ENCODE measurements at regions not wholly inside any gene's neighbourhood (a gene's known extent, or its start where the extent isn't known, plus 50 kb on each side); places are given as distances from the start of the nearest gene placed in this dataset.

- TF ChIP-seq POLR2AphosphoS5 (IDR thresholded peaks at IDR 0.05; ENCODE audit: low read depth, low read length) (no peak), SIN3A (IDR thresholded peaks at IDR 0.05; ENCODE audit: borderline replicate concordance, insufficient read depth, low read length) (no peak), FOXP2 (optimal IDR thresholded peaks at IDR 0.05; ENCODE audit: borderline replicate concordance, extremely low read depth, extremely low read length, insufficient read depth) (no peak), TAF1 (IDR thresholded peaks at IDR 0.05; ENCODE audit: borderline replicate concordance, insufficient read depth, low read length) (no peak)
- TF ChIP-seq, protein P1, sequence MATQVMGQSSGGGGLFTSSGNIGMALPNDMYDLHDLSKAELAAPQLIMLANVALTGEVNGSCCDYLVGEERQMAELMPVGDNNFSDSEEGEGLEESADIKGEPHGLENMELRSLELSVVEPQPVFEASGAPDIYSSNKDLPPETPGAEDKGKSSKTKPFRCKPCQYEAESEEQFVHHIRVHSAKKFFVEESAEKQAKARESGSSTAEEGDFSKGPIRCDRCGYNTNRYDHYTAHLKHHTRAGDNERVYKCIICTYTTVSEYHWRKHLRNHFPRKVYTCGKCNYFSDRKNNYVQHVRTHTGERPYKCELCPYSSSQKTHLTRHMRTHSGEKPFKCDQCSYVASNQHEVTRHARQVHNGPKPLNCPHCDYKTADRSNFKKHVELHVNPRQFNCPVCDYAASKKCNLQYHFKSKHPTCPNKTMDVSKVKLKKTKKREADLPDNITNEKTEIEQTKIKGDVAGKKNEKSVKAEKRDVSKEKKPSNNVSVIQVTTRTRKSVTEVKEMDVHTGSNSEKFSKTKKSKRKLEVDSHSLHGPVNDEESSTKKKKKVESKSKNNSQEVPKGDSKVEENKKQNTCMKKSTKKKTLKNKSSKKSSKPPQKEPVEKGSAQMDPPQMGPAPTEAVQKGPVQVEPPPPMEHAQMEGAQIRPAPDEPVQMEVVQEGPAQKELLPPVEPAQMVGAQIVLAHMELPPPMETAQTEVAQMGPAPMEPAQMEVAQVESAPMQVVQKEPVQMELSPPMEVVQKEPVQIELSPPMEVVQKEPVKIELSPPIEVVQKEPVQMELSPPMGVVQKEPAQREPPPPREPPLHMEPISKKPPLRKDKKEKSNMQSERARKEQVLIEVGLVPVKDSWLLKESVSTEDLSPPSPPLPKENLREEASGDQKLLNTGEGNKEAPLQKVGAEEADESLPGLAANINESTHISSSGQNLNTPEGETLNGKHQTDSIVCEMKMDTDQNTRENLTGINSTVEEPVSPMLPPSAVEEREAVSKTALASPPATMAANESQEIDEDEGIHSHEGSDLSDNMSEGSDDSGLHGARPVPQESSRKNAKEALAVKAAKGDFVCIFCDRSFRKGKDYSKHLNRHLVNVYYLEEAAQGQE (IDR thresholded peaks at IDR 0.05; ENCODE audit: insufficient read depth in 1 of 2, low read depth in 2 of 2, low read length in 2 of 2) = no peak
Measured at GRCh38 chr16:64705443-64705842, 416.4 kb downstream of the CDH11 start.

GRCh38 chr16:64704386-64704785, 417.5 kb downstream of the CDH11 start:
- TF ChIP-seq TAF1 (IDR thresholded peaks at IDR 0.05; ENCODE audit: borderline replicate concordance, insufficient read depth, low read length) (no peak), SIN3A (IDR thresholded peaks at IDR 0.05; ENCODE audit: borderline replicate concordance, insufficient read depth, low read length) (no peak), FOXP2 (optimal IDR thresholded peaks at IDR 0.05; ENCODE audit: borderline replicate concordance, extremely low read depth, extremely low read length, insufficient read depth) (no peak), POLR2AphosphoS5 (IDR thresholded peaks at IDR 0.05; ENCODE audit: low read depth, low read length) (no peak)
- TF ChIP-seq, protein P1 (IDR thresholded peaks at IDR 0.05; ENCODE audit: insufficient read depth in 1 of 2, low read depth in 2 of 2, low read length in 2 of 2) = no peak

DNA sequence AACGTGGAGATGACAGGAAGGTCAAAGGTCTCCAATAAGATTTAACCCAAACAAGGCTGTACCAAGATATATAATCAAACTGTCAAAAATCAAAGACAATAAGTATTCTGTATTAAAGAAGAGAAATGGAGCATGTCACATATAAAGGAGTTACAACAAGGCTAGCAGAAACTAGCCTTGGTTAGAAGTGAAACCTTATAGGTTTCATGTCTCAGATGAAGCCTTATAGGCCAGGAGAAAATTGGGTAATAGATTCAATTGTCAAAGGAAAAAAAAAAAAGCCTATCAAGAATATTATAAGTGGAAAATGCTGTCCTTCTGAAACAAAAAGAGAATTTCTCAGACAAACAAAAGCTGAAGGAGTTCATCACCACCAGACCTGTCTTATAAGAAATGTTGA, 419.4 kb downstream of the CDH11 start:
- TF ChIP-seq SIN3A (IDR thresholded peaks at IDR 0.05; ENCODE audit: borderline replicate concordance, insufficient read depth, low read length) = no peak

GRCh38 chr16:64700628-64701027, 421.2 kb downstream of the CDH11 start:
- TF ChIP-seq, protein P1 (IDR thresholded peaks at IDR 0.05; ENCODE audit: insufficient read depth in 1 of 2, low read depth in 2 of 2, low read length in 2 of 2) = no peak
- TF ChIP-seq POLR2AphosphoS5 (IDR thresholded peaks at IDR 0.05; ENCODE audit: low read depth, low read length) (no peak), TAF1 (IDR thresholded peaks at IDR 0.05; ENCODE audit: borderline replicate concordance, insufficient read depth, low read length) (no peak), SIN3A (IDR thresholded peaks at IDR 0.05; ENCODE audit: borderline replicate concordance, insufficient read depth, low read length) (no peak), FOXP2 (optimal IDR thresholded peaks at IDR 0.05; ENCODE audit: borderline replicate concordance, extremely low read depth, extremely low read length, insufficient read depth) (no peak)

- TF ChIP-seq SIN3A (IDR thresholded peaks at IDR 0.05; ENCODE audit: borderline replicate concordance, insufficient read depth, low read length) (no peak), FOXP2 (optimal IDR thresholded peaks at IDR 0.05; ENCODE audit: borderline replicate concordance, extremely low read depth, extremely low read length, insufficient read depth) (no peak), POLR2AphosphoS5 (IDR thresholded peaks at IDR 0.05; ENCODE audit: low read depth, low read length) (no peak), TAF1 (IDR thresholded peaks at IDR 0.05; ENCODE audit: borderline replicate concordance, insufficient read depth, low read length) (no peak)
- TF ChIP-seq, protein P1 (IDR thresholded peaks at IDR 0.05; ENCODE audit: insufficient read depth in 1 of 2, low read depth in 2 of 2, low read length in 2 of 2) = no peak
Measured at GRCh38 chr16:64696866-64697265, 425.0 kb downstream of the CDH11 start.

Measured in PFSK-1 (cell line).